ENCODE measurements at regions not wholly inside any gene's neighbourhood (a gene's known extent, or its start where the extent isn't known, plus 50 kb on each side); places are given as distances from the start of the nearest gene placed in this dataset.

- TF ChIP-seq, protein P1, sequence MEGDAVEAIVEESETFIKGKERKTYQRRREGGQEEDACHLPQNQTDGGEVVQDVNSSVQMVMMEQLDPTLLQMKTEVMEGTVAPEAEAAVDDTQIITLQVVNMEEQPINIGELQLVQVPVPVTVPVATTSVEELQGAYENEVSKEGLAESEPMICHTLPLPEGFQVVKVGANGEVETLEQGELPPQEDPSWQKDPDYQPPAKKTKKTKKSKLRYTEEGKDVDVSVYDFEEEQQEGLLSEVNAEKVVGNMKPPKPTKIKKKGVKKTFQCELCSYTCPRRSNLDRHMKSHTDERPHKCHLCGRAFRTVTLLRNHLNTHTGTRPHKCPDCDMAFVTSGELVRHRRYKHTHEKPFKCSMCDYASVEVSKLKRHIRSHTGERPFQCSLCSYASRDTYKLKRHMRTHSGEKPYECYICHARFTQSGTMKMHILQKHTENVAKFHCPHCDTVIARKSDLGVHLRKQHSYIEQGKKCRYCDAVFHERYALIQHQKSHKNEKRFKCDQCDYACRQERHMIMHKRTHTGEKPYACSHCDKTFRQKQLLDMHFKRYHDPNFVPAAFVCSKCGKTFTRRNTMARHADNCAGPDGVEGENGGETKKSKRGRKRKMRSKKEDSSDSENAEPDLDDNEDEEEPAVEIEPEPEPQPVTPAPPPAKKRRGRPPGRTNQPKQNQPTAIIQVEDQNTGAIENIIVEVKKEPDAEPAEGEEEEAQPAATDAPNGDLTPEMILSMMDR (IDR thresholded peaks at IDR 0.05; ENCODE audit: poor library complexity, severe bottlenecking), result no peak
- TF ChIP-seq POLR2AphosphoS5 (IDR thresholded peaks at IDR 0.05) (no peak), SMC3 (conservative IDR thresholded peaks at IDR 0.05; ENCODE audit: poor library complexity) (no peak), RAD21 (conservative IDR thresholded peaks at IDR 0.05) (no peak), EZH2 (IDR thresholded peaks at IDR 0.05; ENCODE audit: borderline replicate concordance, insufficient read depth, low read length, poor library complexity, severe bottlenecking) (no peak), MXI1 (conservative IDR thresholded peaks at IDR 0.05; ENCODE audit: poor library complexity, severe bottlenecking) (no peak)
- TF ChIP-seq, protein P2, sequence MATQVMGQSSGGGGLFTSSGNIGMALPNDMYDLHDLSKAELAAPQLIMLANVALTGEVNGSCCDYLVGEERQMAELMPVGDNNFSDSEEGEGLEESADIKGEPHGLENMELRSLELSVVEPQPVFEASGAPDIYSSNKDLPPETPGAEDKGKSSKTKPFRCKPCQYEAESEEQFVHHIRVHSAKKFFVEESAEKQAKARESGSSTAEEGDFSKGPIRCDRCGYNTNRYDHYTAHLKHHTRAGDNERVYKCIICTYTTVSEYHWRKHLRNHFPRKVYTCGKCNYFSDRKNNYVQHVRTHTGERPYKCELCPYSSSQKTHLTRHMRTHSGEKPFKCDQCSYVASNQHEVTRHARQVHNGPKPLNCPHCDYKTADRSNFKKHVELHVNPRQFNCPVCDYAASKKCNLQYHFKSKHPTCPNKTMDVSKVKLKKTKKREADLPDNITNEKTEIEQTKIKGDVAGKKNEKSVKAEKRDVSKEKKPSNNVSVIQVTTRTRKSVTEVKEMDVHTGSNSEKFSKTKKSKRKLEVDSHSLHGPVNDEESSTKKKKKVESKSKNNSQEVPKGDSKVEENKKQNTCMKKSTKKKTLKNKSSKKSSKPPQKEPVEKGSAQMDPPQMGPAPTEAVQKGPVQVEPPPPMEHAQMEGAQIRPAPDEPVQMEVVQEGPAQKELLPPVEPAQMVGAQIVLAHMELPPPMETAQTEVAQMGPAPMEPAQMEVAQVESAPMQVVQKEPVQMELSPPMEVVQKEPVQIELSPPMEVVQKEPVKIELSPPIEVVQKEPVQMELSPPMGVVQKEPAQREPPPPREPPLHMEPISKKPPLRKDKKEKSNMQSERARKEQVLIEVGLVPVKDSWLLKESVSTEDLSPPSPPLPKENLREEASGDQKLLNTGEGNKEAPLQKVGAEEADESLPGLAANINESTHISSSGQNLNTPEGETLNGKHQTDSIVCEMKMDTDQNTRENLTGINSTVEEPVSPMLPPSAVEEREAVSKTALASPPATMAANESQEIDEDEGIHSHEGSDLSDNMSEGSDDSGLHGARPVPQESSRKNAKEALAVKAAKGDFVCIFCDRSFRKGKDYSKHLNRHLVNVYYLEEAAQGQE (IDR thresholded peaks at IDR 0.05; ENCODE audit: borderline replicate concordance), result no peak
These were observed 522.0 kb upstream of the KLHL1 start for GRCh38 chr13:70630247-70630646.

All from neural cell (in vitro differentiated cells).